ENCODE measurements at regions not wholly inside any gene's neighbourhood (a gene's known extent, or its start where the extent isn't known, plus 50 kb on each side); places are given as distances from the start of the nearest gene placed in this dataset.
"Not testable (repeated sequence)": the region's sequence is repeated elsewhere in the genome, so short reads cannot be mapped to it uniquely, and the experiment has no call there.

DNA sequence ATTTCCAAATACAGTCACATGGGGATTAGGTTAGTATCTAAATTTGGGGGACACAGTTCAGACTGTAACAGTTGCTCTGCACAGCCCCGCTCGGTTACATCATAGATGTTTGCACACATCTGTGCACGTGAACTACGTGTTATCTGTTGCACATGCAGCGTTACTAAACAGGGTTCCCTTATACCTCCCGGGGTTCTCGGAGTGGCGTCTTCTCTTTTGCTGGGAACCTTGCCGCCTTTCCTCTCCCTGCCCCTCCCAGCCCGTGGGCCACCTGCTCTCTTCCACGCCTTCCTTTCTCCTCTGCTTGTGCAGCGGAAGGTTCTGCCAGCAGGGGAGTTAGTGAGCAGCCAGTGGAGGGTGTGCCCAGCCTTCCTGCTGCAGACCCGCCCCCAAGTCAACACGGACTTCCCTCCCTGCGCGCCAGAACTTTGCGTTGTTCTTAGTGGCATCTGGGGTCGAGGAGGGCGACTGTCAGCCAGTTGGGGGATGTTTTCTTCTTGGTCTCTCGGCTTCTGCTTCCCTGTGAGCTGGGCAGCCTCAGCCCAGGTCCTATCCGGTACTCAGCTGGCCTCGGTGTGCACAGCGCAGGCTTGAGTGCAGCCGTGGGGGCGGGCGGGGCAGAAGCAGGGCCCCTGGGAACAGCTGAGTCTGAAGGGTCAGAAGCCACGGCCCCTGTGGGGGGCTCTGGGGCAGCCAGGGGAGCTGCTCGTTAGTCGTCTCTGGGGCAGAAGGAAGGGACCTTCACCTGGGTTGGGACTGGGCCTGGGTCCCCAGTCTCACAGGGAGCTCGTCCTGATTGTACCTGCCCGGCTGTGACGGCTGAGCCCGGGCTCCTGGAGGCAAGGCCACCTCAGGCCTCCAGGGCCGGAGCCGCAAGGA is 146.7 kb downstream of the IGLL1 start:
- H3K36me3 ChIP-seq (ENCODE audit: control insufficient read depth in 2 of 3, insufficient read depth in 3 of 3, low read length in 3 of 3); CTCF ChIA-PET; H3K4me3 ChIP-seq (ENCODE audit: low read length); H3K9me3 ChIP-seq (ENCODE audit: control insufficient read depth in 2 of 3, low read length in 3 of 3); POLR2A ChIA-PET; H3K27ac ChIP-seq (ENCODE audit: low read depth, low read length); H3K27me3 ChIP-seq (ENCODE audit: control insufficient read depth in 2 of 2, insufficient read depth in 2 of 2, low read length in 2 of 2); H3K4me1 ChIP-seq (ENCODE audit: control insufficient read depth in 2 of 2, insufficient read depth in 2 of 2, low read length in 2 of 2); intact Hi-C loops (cut with micrococcal nuclease); H3K27me3 Mint-ChIP-seq: not testable (repeated sequence)
- DNase-seq: peak; percentile 28 to 62 (median 45)
- Mint-ChIP-seq H3K4me3 (peak overlapping the region; percentile 70 to 88 (median 78)), H3K36me3 (peaks cover 0 to 17% (median 11%) of the 10 kb centered on the region in 5 donors), H3K4me1 (peaks cover 0 to 20% (median 12%) of the 10 kb centered on the region in 7 donors), H3K9me3 (peaks cover 0 to 19% (median 11%) of the 10 kb centered on the region in 11 donors), H3K27ac (peak overlapping the region in 7 of 9 donors; percentile 29 to 67 (median 50))
- ATAC-seq: peak; percentile 95

DNA sequence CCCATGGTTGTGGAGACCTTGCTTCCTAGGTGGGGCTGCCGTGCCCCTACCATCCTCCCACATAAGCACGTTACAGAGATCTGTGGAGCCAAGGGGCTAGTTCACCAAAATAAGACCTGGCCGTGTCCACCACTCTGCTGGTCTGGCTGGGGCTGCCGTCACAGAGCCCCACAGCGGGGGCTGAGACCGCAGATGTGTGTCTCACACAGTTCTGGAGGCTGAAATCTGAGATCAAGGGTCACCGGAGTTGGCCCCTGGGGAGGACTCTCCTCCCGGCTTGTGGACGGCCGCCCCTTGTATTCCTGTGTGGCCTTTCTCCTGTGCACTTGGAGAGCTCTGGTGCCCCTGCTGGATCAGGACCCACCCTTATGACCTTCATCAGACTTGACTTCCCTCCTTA is 147.4 kb downstream of the IGLL1 start:
- H3K4me1 ChIP-seq (ENCODE audit: control insufficient read depth in 2 of 2, insufficient read depth in 2 of 2, low read length in 2 of 2); intact Hi-C loops (cut with micrococcal nuclease); H3K27me3 Mint-ChIP-seq; H3K4me3 ChIP-seq (ENCODE audit: low read length); H3K9me3 ChIP-seq (ENCODE audit: control insufficient read depth in 2 of 3, low read length in 3 of 3); CTCF ChIA-PET; DNase-seq; ATAC-seq; POLR2A ChIA-PET; H3K36me3 ChIP-seq (ENCODE audit: control insufficient read depth in 2 of 3, insufficient read depth in 3 of 3, low read length in 3 of 3); H3K27me3 ChIP-seq (ENCODE audit: control insufficient read depth in 2 of 2, insufficient read depth in 2 of 2, low read length in 2 of 2); H3K27ac ChIP-seq (ENCODE audit: low read depth, low read length): not testable (repeated sequence)
- Mint-ChIP-seq H3K27ac (peak overlapping the region in 1 of 9 donors; percentile 62), H3K36me3 (peaks cover 0 to 17% (median 11%) of the 10 kb centered on the region in 5 donors), H3K4me1 (peaks cover 0 to 20% (median 12%) of the 10 kb centered on the region in 7 donors), H3K4me3 (peak overlapping the region in 9 of 10 donors; percentile 70 to 88 (median 77)), H3K9me3 (peaks cover 0 to 24% (median 11%) of the 10 kb centered on the region in 11 donors)

DNA sequence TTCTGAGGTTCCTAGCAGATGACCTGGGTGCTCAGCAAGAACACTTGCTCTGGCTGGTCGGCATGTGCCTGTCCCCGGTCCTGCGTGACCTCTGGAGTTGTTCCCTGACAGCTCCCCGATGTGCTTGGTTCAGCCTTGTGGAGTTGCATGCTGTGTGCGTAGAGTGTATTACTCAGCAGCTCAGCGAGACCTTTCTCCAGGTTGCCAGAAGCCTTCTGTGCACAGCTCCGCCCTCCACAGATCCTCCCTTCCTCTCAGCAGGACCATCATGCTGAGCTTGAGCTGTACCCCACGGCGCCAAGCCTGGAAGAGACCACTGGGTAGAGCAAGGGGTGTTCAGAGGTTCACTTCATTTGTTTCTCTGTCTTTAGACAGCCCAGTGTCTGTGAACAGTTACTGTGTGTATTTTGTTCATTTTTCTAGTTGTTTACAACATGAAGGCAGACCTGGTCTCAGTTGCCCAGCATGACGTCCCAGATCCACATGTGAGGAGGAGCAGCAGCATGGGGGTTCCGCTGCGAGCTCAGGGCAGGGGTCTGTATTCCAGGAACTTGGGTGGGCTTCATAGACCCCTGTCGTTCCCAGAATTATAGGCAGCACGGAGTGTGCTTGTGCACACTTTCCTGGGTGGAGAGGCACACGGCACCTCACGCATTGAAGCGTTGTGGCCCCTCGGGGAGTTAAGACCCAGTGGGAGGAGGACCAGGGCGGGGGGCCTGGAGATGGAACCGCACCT is 148.6 kb downstream of the IGLL1 start:
- intact Hi-C loops (cut with micrococcal nuclease): no loop called here
- no peaks in the 10 kb centered on the region for H3K36me3 ChIP-seq (ENCODE audit: control insufficient read depth in 2 of 3, insufficient read depth in 3 of 3, low read length in 3 of 3)
- H3K27ac ChIP-seq (ENCODE audit: low read depth, low read length): no peak overlapping the region
- H3K4me1 ChIP-seq (ENCODE audit: control insufficient read depth in 2 of 2, insufficient read depth in 2 of 2, low read length in 2 of 2): peaks cover 0 to 5% of the 10 kb centered on the region in 2 donors
- Mint-ChIP-seq H3K4me1 (peaks cover 0 to 20% (median 12%) of the 10 kb centered on the region in 7 donors), H3K27me3 (peaks cover 0 to 9% (median 2%) of the 10 kb centered on the region in 5 donors), H3K9me3 (peaks cover 0 to 27% (median 11%) of the 10 kb centered on the region in 11 donors), H3K4me3 (peak overlapping the region in 2 of 10 donors; percentile 31 to 36), H3K36me3 (peaks cover 0 to 19% (median 11%) of the 10 kb centered on the region in 5 donors), H3K27ac (no peak overlapping the region)
- DNase-seq (no peak), ATAC-seq (no peak)
- H3K4me3 ChIP-seq (ENCODE audit: low read length): no peak overlapping the region
- CTCF ChIA-PET: interaction anchor here (0.5 to 0.6 kb wide), 2 partner anchors 204 to 1190 kb away, joined by 3 to 4 read pairs; no protein-coding TSS in a partner anchor
- no peaks in the 10 kb centered on the region for H3K27me3 ChIP-seq (ENCODE audit: control insufficient read depth in 2 of 2, insufficient read depth in 2 of 2, low read length in 2 of 2)
- H3K9me3 ChIP-seq (ENCODE audit: control insufficient read depth in 2 of 3, low read length in 3 of 3): peaks cover 0 to 6% (median 0%) of the 10 kb centered on the region in 3 experiments
- POLR2A ChIA-PET: no interaction called here

DNA sequence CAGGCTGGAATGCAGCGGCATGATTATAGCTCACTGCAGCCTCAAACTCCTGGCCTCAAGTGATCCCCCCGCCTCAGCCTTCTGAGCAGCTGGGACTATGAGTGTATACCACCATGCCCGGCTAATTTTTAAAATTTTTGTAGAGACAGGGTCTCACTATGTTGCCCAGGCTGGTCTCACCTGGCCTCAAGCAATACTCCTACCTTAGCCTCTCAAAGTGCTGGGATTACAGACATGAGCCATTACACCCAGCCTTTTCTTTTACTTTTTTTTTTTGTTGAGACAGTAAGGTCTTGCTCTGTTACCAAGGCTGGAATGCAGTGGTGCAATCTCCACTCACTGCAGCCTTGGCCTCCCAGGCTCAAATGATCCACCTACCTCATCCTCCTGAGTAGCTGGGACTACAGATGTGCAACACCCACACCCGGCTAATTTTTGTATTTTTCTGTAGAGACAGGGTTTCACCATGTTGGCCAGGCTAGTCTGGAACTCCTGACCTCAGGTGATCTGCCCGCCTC is 155.5 kb downstream of the IGLL1 start:
- H3K27ac ChIP-seq (ENCODE audit: low read depth, low read length); H3K36me3 Mint-ChIP-seq; H3K4me3 Mint-ChIP-seq; H3K4me3 ChIP-seq (ENCODE audit: low read length); H3K36me3 ChIP-seq (ENCODE audit: control insufficient read depth in 2 of 3, insufficient read depth in 3 of 3, low read length in 3 of 3); H3K4me1 ChIP-seq (ENCODE audit: control insufficient read depth in 2 of 2, insufficient read depth in 2 of 2, low read length in 2 of 2); H3K9me3 ChIP-seq (ENCODE audit: control insufficient read depth in 2 of 3, low read length in 3 of 3); H3K27me3 Mint-ChIP-seq; POLR2A ChIA-PET; H3K27me3 ChIP-seq (ENCODE audit: control insufficient read depth in 2 of 2, insufficient read depth in 2 of 2, low read length in 2 of 2); DNase-seq; ATAC-seq; H3K4me1 Mint-ChIP-seq; intact Hi-C loops (cut with micrococcal nuclease); H3K27ac Mint-ChIP-seq; CTCF ChIA-PET: not testable (repeated sequence)
- peaks cover 0 to 18% (median 6%) of the 10 kb centered on the region in 11 donors for H3K9me3 Mint-ChIP-seq

DNA sequence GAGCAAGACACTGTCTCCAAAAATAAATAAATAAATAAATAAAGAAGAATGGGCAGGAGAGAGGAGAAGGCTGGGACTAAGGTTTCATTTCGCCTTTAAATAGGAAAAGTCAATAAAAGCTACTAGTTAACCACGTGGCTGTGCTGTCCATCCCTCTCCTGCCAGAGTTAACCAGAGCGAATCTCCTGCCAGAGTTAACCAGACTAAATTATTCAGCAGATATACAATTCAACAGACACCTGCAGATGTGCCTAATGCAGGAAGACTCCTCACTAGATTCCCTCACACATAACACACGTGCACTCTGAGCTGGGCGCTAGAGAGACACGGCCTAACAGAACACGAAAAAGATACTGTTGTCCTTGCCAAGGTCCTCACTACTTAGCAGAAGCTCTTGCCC is 156.1 kb downstream of the IGLL1 start:
- ChIA-PET POLR2A (no interaction called here), CTCF (no interaction called here)
- H3K27me3 Mint-ChIP-seq: no peaks in the 10 kb centered on the region
- Histone ChIP-seq H3K27me3 (ENCODE audit: control insufficient read depth in 2 of 2, insufficient read depth in 2 of 2, low read length in 2 of 2) (no peaks in the 10 kb centered on the region), H3K27ac (ENCODE audit: low read depth, low read length) (no peak overlapping the region), H3K9me3 (ENCODE audit: control insufficient read depth in 2 of 3, low read length in 3 of 3) (no peaks in the 10 kb centered on the region), H3K4me1 (ENCODE audit: control insufficient read depth in 2 of 2, insufficient read depth in 2 of 2, low read length in 2 of 2) (no peaks in the 10 kb centered on the region), H3K4me3 (ENCODE audit: low read length) (no peak overlapping the region), H3K36me3 (ENCODE audit: control insufficient read depth in 2 of 3, insufficient read depth in 3 of 3, low read length in 3 of 3) (no peaks in the 10 kb centered on the region)
- ATAC-seq: no peak
- H3K27ac Mint-ChIP-seq: no peak overlapping the region
- intact Hi-C loops (cut with micrococcal nuclease): no loop called here
- H3K4me3 Mint-ChIP-seq: no peak overlapping the region
- peaks cover 0 to 12% (median 4%) of the 10 kb centered on the region in 11 donors for H3K9me3 Mint-ChIP-seq
- no peak for DNase-seq
- H3K36me3 Mint-ChIP-seq: peaks cover 0 to 3% (median 0%) of the 10 kb centered on the region in 5 donors
- peaks cover 0 to 4% (median 0%) of the 10 kb centered on the region in 7 donors for H3K4me1 Mint-ChIP-seq

DNA sequence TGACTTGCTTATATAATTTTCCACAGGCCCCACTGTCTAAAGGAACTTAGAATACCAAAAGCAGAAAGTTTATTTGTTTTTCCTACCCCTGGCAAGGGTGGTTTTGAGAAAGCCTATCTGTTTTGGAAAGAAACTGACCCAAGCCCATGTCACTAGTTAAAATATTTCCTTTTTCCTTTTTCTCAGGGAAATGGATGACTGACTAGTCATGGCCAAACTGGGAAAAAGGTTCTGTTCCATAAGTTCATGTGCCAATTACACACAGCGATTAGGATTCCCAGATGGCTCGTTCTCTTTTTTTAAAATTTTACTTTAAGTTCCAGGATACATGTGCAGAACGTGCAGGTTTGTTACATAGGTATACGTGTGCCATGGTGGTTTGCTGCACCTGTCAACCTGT is 157.8 kb downstream of the IGLL1 start:
- H3K4me1 Mint-ChIP-seq, H3K27ac Mint-ChIP-seq, POLR2A ChIA-PET: not testable (repeated sequence)

More for the DNA sequence above, 157.8 kb downstream of the IGLL1 start:
- H3K4me1 ChIP-seq (ENCODE audit: control insufficient read depth in 2 of 2, insufficient read depth in 2 of 2, low read length in 2 of 2); CTCF ChIA-PET; intact Hi-C loops (cut with micrococcal nuclease); H3K9me3 Mint-ChIP-seq; H3K36me3 ChIP-seq (ENCODE audit: control insufficient read depth in 2 of 3, insufficient read depth in 3 of 3, low read length in 3 of 3); H3K27ac ChIP-seq (ENCODE audit: low read depth, low read length); H3K36me3 Mint-ChIP-seq; H3K4me3 ChIP-seq (ENCODE audit: low read length); H3K27me3 Mint-ChIP-seq; H3K27me3 ChIP-seq (ENCODE audit: control insufficient read depth in 2 of 2, insufficient read depth in 2 of 2, low read length in 2 of 2); DNase-seq; ATAC-seq; H3K9me3 ChIP-seq (ENCODE audit: control insufficient read depth in 2 of 3, low read length in 3 of 3); H3K4me3 Mint-ChIP-seq: not testable (repeated sequence)
